Neuron (in vitro differentiated cells): ENCODE measurements at regions not wholly inside any gene's neighbourhood (a gene's known extent, or its start where the extent isn't known, plus 50 kb on each side); places are given as distances from the start of the nearest gene placed in this dataset.

Experiments used
- H2AFZ ChIP-seq: one replicate; pipeline ENCODE4 v1.6.1; 2013; ENCODE audit warnings: low read depth, mild to moderate bottlenecking, inconsistent platforms, low read length, moderate library complexity
- H3K27me3 ChIP-seq: one replicate; pipeline ENCODE4 v1.6.1; 2013; ENCODE audit warnings: low read length; ENCODE audit not compliant: insufficient read depth
- H3K36me3 ChIP-seq: one replicate; pipeline ENCODE4 v1.6.1; 2013; ENCODE audit warnings: low read length; ENCODE audit not compliant: insufficient read depth
- H3K4me1 ChIP-seq: one replicate; pipeline ENCODE4 v1.6.1; 2013; ENCODE audit warnings: low read length; ENCODE audit not compliant: insufficient read depth
- H3K4me3 ChIP-seq: 2 replicates; pipeline ENCODE4 v1.5.1; 2013; ENCODE audit warnings: mild to moderate bottlenecking, low read length, moderate library complexity
- H3K9me3 ChIP-seq: one replicate; pipeline ENCODE4 v1.6.1; 2013; ENCODE audit warnings: low read length

DNA sequence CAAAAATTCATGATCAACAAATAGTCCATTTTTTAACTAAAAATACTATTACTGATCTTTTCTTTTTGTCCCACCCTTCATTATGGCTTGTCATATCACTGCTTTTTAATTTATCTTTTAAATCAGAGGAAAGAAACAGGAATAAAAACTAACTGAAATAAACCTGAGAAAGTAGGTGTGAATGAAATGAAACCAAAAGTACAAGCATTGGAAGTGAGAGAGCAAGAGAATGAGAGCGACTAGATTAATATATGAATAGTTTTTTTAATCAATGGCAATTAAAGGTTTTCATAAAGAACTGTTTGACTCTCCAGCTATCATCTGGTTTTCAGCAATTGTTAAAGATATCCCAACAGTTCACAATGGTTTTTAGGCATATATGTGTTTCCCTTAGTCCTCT is 137.8 kb downstream of the SPAG6 start:
- Histone ChIP-seq H3K27me3 (peaks cover 25% of the 10 kb centered on the region), H3K36me3 (no peaks in the 10 kb centered on the region), H3K9me3 (no peaks in the 10 kb centered on the region), H2AFZ (no peak overlapping the region), H3K4me1 (no peaks in the 10 kb centered on the region), H3K4me3 (no peak overlapping the region)
